ENCODE measurements at regions not wholly inside any gene's neighbourhood (a gene's known extent, or its start where the extent isn't known, plus 50 kb on each side); places are given as distances from the start of the nearest gene placed in this dataset.

DNA sequence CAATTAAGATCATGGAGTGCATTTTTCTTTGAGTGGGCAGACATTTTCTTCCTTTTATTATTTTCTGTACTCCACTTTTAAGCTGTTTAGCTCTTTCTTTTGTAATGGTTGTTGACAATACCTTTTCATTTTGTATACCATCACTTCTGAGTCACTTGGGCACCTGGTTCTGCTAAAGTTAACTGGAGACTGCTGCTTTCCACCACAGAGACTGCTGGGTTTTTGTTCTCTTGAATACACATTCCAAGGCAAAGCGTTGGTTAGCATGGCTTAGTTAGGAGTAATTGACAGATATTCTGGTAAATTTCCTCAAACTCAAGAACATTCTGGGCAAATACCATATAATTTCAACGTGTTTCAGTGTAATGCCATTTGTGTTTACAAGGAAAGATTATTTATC, 541.9 kb upstream of the CELF2 start:
- DNase-seq (ENCODE audit: low read depth), result no peak

DNA sequence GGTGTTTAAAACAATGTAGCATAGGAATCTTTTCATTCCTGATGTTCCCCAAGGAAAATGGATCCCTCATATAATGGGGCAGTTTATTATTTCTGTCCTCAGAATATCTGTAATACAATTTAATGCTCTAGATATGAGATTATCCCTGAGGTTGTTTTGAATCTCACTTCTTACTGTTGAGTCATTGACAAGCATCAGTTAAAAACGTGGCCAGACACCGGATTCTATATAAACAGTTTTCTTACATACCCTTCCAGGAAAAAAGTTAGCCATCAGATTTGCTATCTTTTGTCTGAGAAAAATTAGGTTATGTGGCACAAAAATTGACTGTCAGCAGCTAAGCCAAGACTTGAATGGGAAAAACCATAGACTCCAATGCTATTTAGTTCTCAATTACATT, 539.8 kb upstream of the CELF2 start:
- DNase-seq (ENCODE audit: low read depth), result no peak

DNA sequence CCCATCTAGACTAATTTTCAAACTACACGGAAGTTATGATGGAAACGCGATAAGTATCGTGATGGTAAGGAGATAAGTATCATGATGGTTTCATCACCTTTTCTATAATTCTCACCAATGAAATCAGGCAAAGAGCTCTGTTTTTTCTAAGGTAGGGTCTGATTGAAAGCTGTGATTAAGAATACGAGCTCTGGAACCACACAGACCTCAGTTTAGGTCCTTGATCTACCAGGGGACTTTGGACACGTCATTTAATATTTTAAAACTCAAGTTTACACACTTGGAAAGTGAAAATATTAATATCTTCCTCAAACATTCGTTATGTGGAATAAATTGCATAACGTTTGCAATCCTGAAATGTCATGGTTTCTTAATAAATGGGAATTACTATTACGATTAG, 538.2 kb upstream of the CELF2 start:
- DNase-seq (ENCODE audit: low read depth), result no peak

DNA sequence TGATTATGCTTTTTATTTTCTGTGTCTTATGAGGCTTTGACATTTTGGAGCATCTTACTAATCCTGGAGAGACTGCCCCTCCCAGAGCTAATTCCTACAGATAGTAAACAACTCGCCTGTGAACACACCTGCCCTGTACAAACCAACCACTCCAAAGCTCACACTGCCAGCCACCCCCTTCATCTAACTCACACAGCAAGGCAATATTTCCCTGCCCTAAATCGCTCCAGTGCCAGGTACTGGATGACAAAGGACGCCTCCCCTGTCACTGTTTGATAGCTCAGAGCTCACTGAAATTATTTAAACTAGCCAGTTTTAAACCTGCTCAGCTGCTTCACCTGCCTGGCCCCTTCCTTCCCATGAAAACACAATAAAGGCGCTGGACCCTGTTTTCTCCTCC, 535.1 kb upstream of the CELF2 start:
- no peak for DNase-seq (ENCODE audit: low read depth)

DNA sequence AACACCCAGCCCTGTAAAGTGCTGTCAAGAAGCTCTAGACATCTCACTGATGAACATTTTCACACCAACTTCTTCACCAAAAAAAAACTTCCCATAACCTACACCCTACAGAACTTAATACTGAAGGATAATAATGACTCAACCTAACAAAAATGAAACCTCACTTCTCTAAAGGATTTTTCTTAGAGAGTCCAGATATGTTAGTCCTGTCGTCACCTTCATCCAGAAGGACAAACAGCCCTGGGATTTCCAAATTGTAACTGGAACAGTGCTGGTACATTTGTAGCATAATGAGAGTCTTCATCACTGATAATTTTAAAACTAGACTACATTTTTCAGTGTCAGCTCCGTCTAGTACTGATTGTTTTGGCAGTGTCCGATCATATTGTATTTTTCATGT, 528.6 kb upstream of the CELF2 start:
- no peak for DNase-seq (ENCODE audit: low read depth)

DNA sequence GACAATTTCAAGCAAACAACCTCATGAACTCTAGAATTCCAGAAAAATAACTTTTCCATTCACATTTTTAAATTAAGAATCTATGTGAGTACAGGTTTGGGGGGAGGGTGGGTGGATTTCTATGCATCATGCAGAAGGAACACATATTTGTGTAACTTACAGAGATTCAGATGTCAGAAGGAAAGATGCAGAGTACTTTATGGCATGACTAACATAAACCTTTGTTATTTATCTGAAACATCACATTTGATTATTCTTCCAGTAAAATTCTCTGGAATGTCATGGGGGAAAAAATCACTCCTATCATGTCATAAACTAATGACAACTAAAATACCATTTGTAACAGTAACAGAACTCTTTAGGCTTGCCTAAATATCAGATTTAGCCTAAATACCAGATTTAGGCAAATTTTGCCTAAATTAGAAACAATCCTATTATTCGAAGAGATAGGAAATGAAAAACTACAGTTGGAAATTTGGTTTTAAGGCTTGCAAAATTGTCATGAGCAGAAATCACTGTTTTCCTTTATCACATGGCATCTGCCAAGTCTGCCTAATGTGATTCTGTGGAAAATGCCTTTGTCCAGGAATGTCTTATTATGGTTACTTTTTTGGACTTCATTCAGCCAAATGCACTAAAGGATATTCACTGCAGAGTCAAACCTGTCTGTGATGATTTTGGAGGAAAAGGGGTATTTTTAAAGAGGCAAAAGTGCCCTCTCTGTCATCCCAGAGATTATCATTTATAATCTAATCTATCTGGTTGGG, 527.7 kb upstream of the CELF2 start:
- DNase-seq (ENCODE audit: low read depth), result no peak

DNA sequence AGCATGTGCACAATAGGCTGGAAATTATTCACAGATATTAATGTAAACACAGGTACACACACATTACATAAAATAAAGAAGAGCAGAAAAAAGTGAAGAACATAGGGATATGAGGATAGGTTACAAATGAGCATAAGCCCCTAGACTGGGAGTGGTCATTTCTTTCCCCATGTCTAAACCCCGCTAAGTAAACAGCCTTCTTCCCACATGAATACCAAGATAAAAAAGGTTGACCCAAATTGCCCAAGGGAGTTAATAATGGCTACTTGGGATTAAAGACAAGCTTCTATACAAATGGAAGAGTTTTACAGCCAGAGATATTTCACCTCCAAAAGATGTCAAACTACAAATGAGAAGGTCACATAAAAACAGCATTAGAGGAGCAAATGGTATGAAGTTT, 527.1 kb upstream of the CELF2 start:
- no peak for DNase-seq (ENCODE audit: low read depth)

DNA sequence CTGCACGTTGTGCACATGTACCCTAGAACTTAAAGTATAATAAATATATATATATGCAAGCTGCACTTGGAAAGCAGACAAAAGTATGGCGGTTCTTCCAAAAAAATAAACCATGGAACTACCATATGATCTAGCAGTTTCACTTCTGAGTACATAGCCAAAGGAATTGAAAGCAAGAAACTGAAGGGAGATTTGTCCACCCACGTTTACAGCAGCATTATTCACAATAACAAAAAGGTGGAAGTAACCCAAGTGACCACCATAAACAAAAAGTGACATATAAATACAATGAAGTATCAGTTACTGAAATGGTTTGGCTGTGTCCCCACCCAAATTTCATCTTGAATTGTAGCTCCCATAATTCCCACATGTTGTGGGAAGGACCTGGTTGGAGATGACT, 525.3 kb upstream of the CELF2 start:
- no peak for DNase-seq (ENCODE audit: low read depth)

DNA sequence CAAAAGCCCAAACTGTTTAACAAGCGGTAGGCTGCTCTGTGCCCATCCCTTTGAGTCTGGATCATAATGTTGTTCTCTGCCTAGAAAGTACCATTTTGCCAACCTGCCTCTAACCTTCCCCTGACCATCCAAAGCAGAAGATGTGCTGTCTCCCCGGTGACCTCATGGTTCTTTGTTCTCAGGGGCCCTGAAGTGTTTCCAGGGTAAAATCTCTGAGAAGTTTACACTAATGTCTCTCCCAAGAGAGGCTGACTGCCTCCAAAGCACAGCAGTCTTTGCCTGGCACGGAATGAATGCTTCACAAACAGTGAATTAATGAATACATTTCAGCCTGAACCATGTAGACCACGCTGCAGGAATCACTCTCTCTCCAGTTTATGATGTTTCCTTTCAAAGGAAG, 523.8 kb upstream of the CELF2 start:
- DNase-seq (ENCODE audit: low read depth), result no peak

DNA sequence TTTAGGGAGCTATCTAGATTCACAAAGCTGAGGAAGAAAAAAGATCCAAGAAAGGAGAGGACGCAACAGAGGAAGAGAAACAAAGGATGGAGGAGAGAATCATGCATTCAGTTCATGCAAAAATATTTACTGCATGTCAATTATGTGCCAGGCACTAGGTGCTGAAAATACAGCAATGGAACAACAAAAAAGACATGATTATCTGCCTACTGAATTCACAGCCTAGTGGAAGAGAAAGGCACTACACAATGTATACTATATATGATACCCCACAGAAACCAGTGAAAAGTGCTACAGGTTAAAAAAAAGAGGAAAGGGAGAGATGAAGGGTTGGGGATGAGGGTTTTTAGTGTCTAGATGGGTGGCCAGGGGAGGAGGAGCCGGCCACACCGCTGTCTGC, 520.4 kb upstream of the CELF2 start:
- DNase-seq (ENCODE audit: low read depth), result no peak

DNA sequence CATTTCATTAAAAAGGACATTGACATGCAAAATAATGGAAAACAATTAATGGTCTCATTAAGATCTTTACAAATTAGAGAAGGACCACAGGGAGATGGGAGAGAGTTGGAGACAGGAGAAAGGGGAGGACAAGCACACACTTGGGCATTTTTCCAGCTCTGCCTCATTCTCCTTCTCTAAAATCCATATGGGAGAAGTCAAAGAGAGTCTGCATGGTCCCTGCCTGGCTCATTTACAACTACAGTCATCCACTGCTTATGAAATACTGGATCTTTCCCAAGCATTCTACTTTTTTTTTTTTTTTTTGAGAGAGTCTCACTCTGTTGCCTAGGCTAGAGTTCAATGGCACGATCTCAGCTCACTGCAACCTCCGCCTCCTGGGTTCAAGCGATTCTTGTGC, 518.9 kb upstream of the CELF2 start:
- no peak for DNase-seq (ENCODE audit: low read depth)

DNA sequence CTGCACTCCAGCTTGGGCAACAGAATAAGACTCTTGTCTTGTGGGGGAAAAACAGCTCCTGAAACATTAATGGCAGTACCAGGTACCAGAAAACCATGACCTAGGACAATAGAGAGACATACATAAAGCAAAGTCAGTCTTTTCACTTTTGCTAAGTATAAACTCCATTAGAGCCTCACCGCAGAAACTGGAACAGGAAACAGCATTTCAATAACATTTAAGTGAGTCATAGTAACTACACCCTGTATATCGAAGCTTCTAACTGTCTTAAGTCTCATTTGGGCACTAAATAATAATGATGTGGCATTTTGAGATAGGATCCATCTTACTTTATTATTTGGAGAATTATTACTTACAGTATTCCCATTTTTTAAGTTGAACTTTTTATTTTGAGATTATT, 517.8 kb upstream of the CELF2 start:
- no peak for DNase-seq (ENCODE audit: low read depth)

DNA sequence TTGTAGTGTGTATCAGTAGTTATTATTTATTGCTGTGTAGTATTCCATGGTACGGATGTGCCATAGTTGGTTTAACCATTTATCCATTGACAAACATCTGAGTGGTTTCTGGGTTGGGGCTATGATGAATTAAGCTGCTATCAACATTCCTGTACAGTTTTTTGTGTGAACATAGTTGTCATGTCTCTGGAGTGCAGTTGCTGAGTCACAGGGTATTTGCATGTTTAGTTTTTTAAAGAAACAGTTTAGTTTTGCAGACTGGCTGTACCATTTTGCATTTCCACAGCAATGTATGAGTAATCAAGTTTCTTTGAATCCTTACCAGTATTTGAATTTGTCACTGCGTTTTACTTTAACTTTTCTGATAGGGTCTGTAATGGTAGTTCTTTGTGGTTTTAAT, 516.7 kb upstream of the CELF2 start:
- DNase-seq (ENCODE audit: low read depth), result no peak

DNA sequence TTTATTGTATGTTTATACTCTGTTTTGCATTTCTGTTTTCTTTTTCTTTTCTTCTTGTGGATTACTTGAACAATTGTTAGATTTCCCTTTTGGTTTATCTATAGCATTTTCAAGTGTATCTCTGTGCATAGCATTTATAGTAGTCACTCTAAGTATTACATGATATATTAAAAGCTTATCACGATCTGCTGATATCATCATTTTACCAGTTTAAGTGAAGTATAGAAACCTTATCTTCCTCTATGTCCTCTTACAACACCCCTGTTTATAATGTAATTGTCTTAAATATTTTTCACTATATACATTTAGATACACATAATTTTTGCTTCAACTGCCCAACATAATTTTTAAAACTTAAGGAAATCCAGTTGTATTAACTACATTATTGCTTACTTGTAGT, 513.9 kb upstream of the CELF2 start:
- no peak for DNase-seq (ENCODE audit: low read depth)

DNA sequence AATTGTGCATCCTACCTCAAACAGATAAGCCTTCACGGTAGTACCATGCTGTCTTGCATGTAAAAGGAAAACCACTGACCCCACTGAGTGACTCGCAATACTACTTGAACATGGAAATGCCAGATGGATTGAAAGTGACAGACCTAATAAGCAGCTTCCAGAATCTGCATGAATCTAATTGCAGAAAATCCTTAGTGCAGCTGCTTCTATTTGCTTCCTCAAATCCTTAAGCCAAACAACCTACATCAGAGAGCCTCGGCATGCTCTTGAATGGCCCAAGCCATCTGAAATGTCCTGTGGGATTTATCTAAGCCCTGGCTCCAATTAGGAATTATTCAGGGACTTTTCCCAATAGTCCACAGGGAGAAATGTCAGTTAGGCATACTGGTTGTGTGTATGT, 509.5 kb upstream of the CELF2 start:
- no peak for DNase-seq (ENCODE audit: low read depth)

DNA sequence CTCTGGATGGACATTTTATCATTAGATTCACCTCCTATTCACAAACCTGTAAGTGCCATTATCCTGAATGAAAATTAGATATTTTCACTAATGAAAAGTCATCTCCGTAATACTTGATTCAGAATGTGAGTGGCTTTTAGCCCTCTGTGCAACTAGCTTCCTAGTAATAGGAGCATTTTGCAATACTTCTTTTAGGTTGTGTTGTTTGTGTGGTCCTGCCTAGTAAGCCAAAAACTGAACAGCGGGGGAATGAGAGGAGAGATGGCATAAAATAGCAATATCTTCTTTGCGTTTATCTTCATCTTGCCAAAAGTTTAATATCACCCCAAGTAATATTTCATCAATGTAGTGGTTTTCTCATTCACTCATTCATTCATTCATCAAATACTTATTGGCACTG, 507.5 kb upstream of the CELF2 start:
- DNase-seq (ENCODE audit: low read depth), result no peak

DNA sequence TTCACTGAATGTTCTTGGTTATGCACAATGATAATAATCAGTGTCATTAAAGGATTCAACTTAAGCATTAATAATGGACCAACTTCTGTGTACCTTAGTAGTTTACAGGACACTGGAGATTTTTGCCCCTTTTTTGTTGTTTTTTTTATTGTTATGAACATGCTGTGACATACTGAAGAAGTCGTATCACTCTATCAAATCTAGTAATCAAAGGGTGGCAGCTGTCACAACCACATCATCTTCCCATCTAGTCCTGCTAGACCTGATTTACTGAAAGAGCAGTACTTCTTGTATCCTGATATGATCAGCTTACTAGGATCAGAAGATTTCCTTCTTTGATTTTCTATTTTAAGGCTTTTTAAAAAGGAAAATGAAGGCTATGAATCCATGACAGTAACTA, 504.6 kb upstream of the CELF2 start:
- no peak for DNase-seq (ENCODE audit: low read depth)

DNA sequence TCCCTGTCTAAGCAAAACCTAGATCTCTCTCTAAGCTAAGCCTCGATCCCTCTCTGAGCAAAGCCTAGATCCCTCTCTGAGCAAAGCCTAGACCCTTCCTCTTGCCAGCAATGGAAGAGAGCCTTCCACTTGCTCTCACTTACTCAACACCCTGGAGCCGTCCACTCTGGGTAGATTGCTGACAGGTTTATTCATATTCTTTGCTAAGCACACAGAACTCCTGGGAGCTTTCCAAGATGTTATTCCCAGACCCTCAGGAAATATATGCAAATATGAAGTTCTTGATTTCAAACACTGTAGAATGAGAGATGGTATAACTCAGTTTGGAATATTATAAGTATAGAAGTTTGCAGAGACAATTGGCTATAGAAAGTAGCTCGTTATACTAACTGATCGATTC, 503.8 kb upstream of the CELF2 start:
- no peak for DNase-seq (ENCODE audit: low read depth)

DNA sequence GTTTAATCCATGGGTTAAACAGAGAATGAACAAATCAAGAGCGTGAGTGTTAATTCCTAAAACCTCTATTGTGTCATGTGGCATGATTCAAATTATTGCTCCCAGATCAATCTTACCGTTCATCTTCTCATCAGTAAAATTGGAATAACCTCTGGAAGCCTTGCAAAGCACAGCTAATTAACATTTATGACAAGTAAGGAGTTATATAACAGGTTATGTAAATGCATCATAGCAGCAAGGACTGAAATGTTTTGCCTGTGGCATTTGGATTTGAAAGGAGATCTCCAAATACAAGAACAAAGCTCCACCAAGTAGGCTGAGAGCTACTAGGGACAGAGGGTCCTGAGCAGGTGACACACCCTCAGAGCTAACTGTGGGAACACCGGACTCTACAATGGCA, 502.9 kb upstream of the CELF2 start:
- no peak for DNase-seq (ENCODE audit: low read depth)

DNA sequence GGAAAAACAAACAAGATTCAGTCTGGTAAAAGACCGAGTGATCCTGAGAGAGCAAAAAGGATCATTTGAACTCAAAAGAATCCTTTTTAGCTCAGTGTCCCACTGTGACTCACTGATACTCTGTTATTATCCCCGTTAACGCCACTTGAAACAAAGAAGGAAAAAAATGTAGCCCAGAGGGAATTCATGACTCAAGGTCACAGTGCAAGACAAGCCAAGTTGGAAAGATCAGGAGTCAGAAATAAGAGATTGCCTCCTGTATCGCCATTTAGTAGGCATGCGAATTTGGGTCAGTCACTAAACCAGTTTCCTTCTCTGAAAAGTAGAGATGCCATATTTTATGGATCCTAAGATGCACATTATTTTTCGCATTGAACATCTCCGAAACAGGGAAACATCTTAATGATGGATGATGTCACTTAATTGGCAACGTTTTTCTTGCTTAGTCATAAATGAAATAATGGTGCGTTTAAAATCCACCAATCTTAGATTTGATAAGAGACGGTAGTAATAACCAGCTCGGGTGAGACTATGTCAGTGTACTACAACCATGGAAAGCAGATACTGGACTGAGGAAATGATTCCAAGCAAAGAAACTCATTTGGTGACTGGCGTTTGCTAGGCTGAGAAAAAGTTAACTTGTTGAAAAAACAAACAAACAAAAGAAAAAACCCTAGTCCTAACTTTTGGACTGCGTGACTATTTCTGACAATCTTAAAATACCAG, 502.0 kb upstream of the CELF2 start:
- DNase-seq (ENCODE audit: low read depth), result no peak

DNA sequence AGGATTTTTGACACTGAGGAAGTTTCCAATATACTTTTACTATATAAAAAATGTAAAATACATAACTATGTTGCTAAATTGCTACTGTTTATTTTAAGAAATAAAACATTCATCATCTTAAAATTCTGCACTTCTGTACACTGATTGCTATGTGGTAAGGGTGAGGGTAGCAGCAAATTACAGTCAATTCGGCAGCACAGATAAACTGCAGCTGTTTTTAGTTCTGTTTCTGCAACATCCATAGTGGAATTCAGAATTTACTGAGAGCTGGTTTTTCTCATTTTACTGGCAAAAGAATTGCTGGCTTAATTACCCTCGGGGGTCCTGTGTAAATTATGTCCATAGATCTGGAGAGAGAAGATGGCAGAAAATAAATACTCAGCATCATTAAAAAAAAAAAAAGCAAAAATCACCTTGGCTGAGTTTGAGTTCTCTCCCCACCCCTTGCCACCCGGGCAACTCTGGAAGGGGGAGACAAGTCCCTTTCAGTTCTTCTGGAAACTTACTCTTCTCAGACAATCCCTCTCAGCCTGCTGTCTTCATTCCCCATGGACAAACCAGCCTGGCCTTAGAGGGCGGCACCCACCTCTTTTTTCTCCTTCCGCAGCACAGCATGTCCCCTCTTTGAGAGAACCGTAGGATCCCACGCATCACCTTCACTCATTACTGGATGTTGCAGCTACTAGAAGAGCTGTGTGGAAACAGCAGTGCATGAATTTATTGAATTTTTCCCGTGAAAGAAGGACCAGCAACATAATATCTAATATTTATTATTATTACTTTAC, 501.1 kb upstream of the CELF2 start:
- no peak for DNase-seq (ENCODE audit: low read depth)

DNA sequence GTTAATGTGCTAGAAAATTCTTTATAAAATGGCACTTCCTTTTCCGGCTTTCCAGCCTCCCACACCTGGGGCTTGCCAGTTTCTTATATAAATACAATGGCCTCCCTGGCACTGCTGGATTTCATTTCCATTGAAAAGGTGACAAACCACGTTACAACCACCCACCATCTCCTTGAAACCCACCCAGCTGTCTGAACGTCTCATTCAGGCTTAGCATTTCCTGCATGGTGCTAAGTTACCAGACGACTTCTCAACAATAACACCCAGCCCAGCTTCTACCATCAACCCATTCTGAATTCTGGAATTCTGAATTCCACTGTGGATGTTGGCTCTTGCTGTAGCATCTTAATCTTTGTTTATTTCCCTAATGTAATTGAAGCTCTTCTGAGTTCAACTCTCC, 499.8 kb upstream of the CELF2 start:
- no peak for DNase-seq (ENCODE audit: low read depth)

DNA sequence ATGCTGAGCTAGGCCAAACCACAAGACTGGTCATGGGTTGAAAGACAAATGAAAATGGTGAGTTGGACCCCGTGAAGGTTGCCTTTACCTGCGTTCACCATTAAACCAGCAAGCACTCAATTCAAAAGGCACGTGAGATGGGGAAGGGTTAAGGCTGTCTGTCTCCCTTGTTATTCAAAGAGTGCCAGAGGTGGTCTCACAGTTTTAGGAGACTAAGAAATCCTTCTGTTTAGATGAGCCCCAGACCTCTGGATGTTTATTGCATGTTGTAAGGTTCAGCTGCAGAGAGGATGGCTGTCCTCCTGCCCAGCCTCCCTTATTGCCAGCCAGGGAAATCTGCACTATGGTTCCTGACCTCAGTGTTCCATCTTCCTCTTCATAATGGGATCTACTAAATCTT, 498.0 kb upstream of the CELF2 start:
- DNase-seq (ENCODE audit: low read depth), result no peak
